ENCODE measurements at regions not wholly inside any gene's neighbourhood (a gene's known extent, or its start where the extent isn't known, plus 50 kb on each side); places are given as distances from the start of the nearest gene placed in this dataset.
"Not testable (repeated sequence)": the region's sequence is repeated elsewhere in the genome, so short reads cannot be mapped to it uniquely, and the experiment has no call there.

GRCh38 chr14:30158299-30158698 is 230.7 kb upstream of the PRKD1 start:
- no peak for DNase-seq (ENCODE audit: low read depth in 1 of 2, low spot score in 1 of 2)

DNA sequence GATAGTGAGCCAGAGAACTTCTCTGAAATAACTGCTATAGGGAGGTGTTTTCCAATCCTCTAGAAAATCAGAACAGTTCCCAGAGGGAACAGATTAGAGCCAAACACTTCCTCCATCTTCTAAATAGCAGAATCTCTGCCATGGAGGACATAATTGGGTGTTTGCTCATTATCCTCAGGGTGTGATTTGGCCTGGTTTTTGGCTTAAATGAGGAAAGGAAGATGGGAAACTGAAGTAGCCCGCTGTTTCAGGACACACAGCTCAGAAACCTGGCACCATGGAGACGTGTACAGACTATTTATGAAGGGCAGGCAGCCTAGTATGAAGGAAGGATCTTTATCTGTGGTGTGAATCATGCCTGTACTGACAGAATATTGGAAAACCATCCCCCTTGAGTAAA is 231.7 kb upstream of the PRKD1 start:
- DNase-seq (ENCODE audit: low read depth in 1 of 2, low spot score in 1 of 2), result no peak

DNA sequence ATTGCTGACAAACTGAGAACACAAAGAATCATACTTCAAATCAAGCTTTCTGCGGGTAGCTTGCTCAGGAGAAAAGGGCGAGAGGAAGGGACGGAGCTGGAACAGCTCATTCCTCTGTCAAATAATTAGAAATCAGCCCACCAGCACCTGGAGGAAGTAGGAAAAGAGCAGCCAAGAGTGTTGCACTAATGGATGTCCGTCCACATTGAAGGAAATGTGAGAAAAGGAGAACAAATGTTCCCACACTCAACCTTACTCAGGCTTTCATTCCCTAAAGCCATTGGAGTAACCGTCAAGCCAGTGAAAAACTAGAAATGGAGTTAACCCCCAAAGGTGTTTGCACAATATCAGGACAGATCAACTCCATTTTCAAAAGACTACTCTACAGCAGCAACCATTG is 233.0 kb upstream of the PRKD1 start:
- DNase-seq (ENCODE audit: low read depth in 1 of 2, low spot score in 1 of 2), result no peak

- DNase-seq (ENCODE audit: low read depth in 1 of 2, low spot score in 1 of 2), result no peak
Observed at GRCh38 chr14:30162066-30162465, 234.4 kb upstream of the PRKD1 start.

DNA sequence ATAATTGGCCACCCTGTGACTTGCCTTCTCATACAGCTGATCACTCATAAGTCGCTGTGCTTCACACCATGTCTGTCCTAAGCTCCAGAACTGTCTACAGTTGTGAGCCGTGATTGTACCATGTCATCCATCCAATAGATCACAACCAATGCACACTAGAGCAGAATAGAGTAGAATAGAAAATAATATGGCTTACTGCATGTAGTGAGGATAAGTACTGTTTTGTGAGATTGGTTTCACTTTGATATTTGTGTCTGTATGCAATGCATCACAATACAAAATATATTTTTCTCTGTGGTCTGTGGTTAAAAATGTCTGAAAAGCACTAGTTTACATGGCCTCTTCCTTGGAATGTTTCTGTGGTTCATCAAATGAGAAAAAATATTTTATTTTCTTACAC is 237.6 kb upstream of the PRKD1 start:
- DNase-seq (ENCODE audit: low read depth in 1 of 2, low spot score in 1 of 2), result no peak

- DNase-seq (ENCODE audit: low read depth in 1 of 2, low spot score in 1 of 2), result no peak
Observed at GRCh38 chr14:30177781-30178180, 250.1 kb upstream of the PRKD1 start.

GRCh38 chr14:30179381-30180130 is 251.9 kb upstream of the PRKD1 start:
- DNase-seq (ENCODE audit: low read depth in 1 of 2, low spot score in 1 of 2), result no peak

DNA sequence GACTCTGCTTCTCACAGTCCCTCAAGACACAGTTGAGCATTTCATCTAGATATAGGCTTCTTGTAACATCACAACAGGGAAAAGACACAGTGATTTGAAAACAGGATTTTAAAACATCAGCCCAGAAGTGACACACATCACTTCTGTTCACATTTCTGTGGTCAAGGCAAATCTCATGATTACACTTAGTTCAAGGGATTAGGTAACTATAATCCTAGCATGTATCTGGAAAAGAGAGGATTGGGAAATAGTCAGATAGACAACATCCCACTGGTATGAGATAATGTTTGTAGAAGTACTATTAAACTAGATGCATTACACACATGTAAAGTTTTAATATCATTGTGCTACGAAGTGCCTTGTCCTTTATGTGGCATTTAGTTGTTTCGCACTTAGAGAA is 252.6 kb upstream of the PRKD1 start:
- DNase-seq (ENCODE audit: low read depth in 1 of 2, low spot score in 1 of 2), result no peak

- DNase-seq (ENCODE audit: low read depth in 1 of 2, low spot score in 1 of 2), result no peak
Observed at GRCh38 chr14:30185832-30186231, 258.2 kb upstream of the PRKD1 start.

GRCh38 chr14:30191639-30192279 is 264.1 kb upstream of the PRKD1 start:
- no peak for DNase-seq (ENCODE audit: low read depth in 1 of 2, low spot score in 1 of 2)

- no peak for DNase-seq (ENCODE audit: low read depth in 1 of 2, low spot score in 1 of 2)
Observed at GRCh38 chr14:30193101-30193500, 265.5 kb upstream of the PRKD1 start.

GRCh38 chr14:30193845-30194501 is 266.3 kb upstream of the PRKD1 start:
- DNase-seq (ENCODE audit: low read depth in 1 of 2, low spot score in 1 of 2), result no peak

DNA sequence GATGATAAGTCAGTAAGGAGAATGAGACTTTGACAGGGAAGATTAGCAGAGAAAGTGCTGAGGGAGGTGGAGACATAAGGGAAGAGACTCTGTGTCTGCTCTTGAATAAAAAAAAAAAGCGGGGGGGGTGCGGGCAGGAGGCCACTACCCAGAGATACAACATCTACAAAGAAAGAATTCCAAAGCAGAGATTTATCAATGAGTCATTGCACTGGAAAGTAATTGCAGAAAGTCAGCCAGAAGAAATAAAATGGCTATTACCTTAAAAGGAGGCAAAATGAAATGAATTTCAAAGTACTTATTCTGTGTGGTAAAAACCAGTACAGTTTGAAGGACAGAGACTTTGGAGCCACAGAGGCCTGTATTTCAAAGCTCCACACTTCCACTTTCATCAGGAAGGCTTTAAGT is 267.1 kb upstream of the PRKD1 start:
- no peak for DNase-seq (ENCODE audit: low read depth in 1 of 2, low spot score in 1 of 2)

DNA sequence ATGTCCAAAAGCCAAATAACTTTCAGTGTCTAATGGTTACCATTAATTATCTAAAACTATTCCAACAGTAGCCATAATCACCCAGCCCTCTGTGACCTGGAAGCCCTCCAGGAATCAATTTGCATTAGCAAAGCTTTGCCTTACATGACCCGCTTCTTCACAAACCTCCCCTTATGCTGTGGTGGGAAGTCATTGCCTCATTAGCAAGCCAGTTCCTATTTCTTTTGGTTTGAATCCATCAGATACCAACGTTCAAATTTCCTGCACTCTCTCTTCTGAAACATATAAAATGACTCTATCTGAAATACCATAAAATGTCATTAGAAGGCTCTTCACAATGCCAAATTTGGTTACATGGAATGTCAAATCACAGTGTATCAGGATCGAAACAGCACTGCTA is 268.3 kb upstream of the PRKD1 start:
- no peak for DNase-seq (ENCODE audit: low read depth in 1 of 2, low spot score in 1 of 2)

DNA sequence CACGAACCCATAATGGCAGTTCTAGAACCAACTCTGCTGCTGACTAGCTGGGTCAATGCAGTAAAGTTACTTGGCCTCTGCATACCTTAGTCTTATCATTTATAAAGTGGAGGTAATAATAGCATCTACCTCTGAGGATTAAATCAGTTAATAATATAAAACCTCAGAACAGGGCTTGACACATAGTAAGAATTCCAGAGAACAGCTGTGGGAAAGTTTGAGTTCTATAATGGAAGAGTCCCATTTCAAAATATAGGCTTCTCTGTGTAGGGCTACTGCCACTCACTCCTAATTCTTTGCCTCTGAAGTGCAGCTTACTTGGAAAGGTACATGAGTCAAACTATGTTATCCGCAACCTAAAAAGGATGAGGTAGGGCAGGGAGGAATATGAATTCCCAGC is 269.2 kb upstream of the PRKD1 start:
- DNase-seq (ENCODE audit: low read depth in 1 of 2, low spot score in 1 of 2), result no peak

DNA sequence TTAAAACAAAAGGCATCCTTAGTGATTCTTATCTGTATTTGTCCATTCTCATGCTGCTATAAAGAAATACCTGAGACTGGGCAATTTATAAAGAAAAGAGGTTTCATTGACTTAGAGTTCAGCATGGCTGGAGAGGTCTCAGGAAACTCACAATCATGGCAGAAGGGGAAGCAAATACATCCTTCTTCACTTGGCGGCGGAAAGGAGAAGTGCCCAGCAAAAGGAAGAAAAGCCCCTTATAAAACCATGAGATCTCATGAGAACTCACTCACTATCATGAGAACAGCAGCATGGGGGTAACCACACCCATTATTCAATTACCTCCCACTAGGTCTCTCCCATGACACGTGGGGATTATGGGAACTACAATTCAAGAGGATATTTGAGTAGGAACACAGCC is 271.1 kb upstream of the PRKD1 start:
- not testable (repeated sequence) for DNase-seq (ENCODE audit: low read depth in 1 of 2, low spot score in 1 of 2)

DNA sequence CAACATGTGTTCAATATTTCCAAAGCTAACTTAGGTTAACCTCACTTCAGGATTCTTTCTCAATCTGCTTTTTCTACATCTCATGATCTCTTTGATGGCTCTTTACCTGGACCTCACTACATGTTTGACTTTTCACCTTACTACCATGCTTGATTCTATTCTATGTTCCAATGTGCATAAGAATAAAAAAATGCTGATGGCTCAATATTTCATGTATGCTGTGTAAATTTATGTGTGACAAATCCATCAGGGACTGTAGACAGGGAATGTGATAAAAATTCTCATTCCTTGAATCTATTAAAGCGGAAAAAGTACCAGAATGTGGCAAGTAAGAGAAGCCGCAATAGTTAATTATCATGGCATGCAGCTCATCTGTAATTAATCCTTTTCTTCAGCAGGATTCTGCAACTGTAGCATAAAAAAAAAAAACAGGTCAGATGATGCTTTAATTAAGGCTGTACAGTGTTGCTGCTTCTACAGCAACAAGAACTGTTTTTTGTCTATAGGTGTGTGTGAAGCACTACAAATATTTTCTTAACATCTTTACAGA is 276.9 kb upstream of the PRKD1 start:
- no peak for DNase-seq (ENCODE audit: low read depth in 1 of 2, low spot score in 1 of 2)

DNA sequence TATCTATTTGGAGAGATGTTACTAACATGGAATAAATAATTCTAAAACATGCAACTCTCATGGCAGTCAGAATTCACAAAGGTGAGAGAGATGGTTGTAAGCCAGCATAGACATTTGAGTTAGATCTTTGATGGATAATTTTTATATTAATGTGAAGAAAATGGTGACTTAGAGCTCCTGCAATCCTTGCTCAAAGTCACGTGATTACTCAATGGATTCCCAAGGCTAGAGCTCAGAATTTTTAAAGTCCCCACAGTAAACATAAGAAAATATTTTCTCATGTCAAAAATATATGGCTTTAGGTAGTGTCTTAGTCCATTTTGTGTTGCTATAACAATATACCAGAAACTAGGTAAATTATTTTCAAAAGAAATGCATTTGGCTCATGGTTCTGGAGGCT is 281.5 kb upstream of the PRKD1 start:
- no peak for DNase-seq (ENCODE audit: low read depth in 1 of 2, low spot score in 1 of 2)

- no peak for DNase-seq (ENCODE audit: low read depth in 1 of 2, low spot score in 1 of 2)
Observed at GRCh38 chr14:30210630-30211029, 283.0 kb upstream of the PRKD1 start.

GRCh38 chr14:30211326-30211725 is 283.7 kb upstream of the PRKD1 start:
- DNase-seq (ENCODE audit: low read depth in 1 of 2, low spot score in 1 of 2), result no peak

DNA sequence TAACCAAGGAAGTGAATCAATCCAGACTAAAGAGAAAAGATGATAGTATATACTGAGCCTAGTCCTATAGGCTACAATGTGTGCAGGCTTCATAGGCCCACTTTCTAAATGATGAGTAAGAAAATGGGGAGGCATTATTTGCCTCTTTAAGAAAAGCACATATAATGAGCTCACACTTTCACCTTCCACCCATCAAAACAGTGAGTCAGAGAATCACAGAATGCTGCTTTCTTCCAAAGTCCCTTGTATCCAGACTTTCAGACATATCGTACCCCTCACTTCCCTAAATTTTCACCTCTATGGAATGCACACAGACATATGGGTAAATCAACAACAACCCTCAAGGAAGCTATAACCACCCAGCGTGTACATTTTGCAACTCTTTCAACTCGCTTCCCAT is 286.4 kb upstream of the PRKD1 start:
- no peak for DNase-seq (ENCODE audit: low read depth in 1 of 2, low spot score in 1 of 2)

DNA sequence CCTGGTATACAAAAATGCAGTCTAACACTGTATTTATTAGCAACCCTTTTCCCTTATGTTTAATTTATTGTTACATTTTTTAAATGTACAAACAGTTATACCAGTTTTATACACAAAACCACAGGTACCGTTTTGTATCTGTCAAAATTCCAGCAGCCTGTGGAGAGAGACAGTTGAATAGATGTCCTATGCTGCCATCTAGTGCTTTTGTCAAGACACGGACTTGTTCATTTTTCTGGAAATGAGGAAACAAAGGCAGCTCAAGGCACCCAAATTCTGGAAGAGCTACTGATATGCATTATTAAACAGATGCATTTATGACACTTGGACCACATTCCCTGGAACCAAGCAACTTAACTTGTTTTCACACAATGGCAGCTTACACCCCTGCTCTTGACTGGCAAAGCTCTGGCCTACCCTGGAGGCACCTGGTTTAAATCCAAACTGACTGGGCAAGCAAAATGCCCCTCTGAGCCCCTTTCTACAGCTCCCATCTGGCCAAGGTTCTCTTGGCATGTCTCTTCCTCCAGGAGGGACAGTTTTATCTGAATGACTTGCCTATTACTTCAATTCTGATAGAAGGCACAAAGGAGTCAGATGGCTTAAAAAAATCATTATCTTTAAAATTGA is 286.9 kb upstream of the PRKD1 start:
- no peak for DNase-seq (ENCODE audit: low read depth in 1 of 2, low spot score in 1 of 2)
